Right lobe of liver (tissue), 4 donors: ENCODE measurements at regions not wholly inside any gene's neighbourhood (a gene's known extent, or its start where the extent isn't known, plus 50 kb on each side); places are given as distances from the start of the nearest gene placed in this dataset.

ENCODE experiments used
- CTCF ChIP-seq, 4 donors: fragments of 200-600 bp in 3 of 4; fragments of 450-650 bp in 1 of 4; IDR thresholded peaks; one replicate each; pipeline versions ENCODE4 v1.5.1 to v1.8.0; 2016 to 2022; ENCODE audit warnings: antibody characterized with exemption in 4 of 4, mild to moderate bottlenecking in 2 of 4
- POLR2A ChIP-seq: fragments of 450-650 bp; IDR thresholded peaks from one replicate; pipeline ENCODE4 v1.6.1; 2017; ENCODE audit warnings: antibody characterized with exemption, mild to moderate bottlenecking
- donor health status: DM: no; HTN: no; CAD: no.
- donor health status: DM: no; HTN: no; CAD: no.
- donor health status: DM: no; HTN: yes; CAD: no.

DNA sequence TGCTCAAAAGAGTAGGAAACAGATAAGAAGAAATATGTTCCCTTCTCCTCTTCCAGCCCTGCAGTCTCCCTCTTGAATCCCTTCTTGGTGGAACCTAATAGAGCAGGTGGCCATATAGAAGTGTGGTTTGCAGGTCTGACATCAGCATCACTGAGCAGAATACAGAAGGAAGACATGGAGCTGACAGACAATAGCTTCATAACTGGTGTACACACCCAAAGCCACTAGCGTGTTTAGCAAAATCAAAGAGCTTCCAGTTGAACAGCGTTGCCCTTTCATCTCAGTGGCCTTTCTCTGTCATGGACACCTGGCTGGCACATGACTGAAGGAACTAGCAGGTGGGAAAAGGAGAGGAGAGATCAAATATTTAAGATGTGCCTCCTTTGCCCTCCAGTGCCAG is 245.5 kb downstream of the BAMBI start:
- no peak for TF ChIP-seq CTCF (IDR thresholded peaks at IDR 0.05)
- TF ChIP-seq POLR2A, result no peak
